SU-DHL-6 (cell line): ENCODE measurements at regions not wholly inside any gene's neighbourhood (a gene's known extent, or its start where the extent isn't known, plus 50 kb on each side); places are given as distances from the start of the nearest gene placed in this dataset.

Experiments used
- H2AFZ ChIP-seq: fragments of 200-600 bp; sonication (generic); 2 replicates; pipeline ENCODE4 v1.6.1; 2014; ENCODE audit warnings: low read depth, mild to moderate bottlenecking, moderate library complexity, mixed read lengths, antibody characterized with exemption, low read length; ENCODE audit not compliant: severe bottlenecking
- H3F3A ChIP-seq: fragments of 200-600 bp; shearing (Covaris generic); 2 replicates; pipeline ENCODE4 v1.6.0; 2016; ENCODE audit warnings: antibody characterized with exemption, mild to moderate bottlenecking; ENCODE audit not compliant: insufficient read depth
- H3K27ac ChIP-seq: fragments of 200-600 bp; sonication (generic); 2 replicates; pipeline ENCODE4 v1.5.1; 2016; ENCODE audit warnings: low read depth, mild to moderate bottlenecking, low read length, moderate library complexity, mixed read lengths
- H3K27me3 ChIP-seq: fragments of 200-600 bp; sonication (generic), shearing (Covaris generic); 2 replicates; pipeline ENCODE4 v1.6.0; 2014; ENCODE audit warnings: mild to moderate bottlenecking, low read length
- H3K36me3 ChIP-seq: fragments of 200-600 bp; sonication (generic); 2 replicates; pipeline ENCODE4 v1.6.1; 2014; ENCODE audit warnings: mild to moderate bottlenecking, low read length, mixed read lengths
- H3K4me2 ChIP-seq: fragments of 300-600, 200-600 bp; shearing (Covaris generic), sonication (generic); 2 replicates; pipeline ENCODE4 v1.6.0; 2014; ENCODE audit warnings: low read length, low read depth, mild to moderate bottlenecking; ENCODE audit not compliant: poor library complexity, severe bottlenecking
- H3K4me3 ChIP-seq: fragments of 200-600 bp; sonication (generic); 2 replicates; pipeline ENCODE4 v1.5.1; 2014; ENCODE audit warnings: antibody characterized with exemption, low read length, mild to moderate bottlenecking, mixed read lengths; ENCODE audit not compliant: insufficient read depth, poor library complexity, severe bottlenecking
- H3K79me2 ChIP-seq: fragments of 200-600 bp; sonication (generic); 2 replicates; pipeline ENCODE4 v1.6.1; 2014; ENCODE audit warnings: mild to moderate bottlenecking, low read length, moderate library complexity; ENCODE audit not compliant: insufficient read depth
- H3K9ac ChIP-seq: fragments of 200-600 bp; sonication (generic); 2 replicates; pipeline ENCODE4 v1.7.0; 2014; ENCODE audit warnings: mild to moderate bottlenecking, low read length
- H3K9me2 ChIP-seq: fragments of 200-600 bp; sonication (generic); replicated peaks from 2 replicates; pipeline ENCODE4 v1.6.1; 2014; ENCODE audit warnings: low read length; ENCODE audit not compliant: insufficient read depth
- H3K9me3 ChIP-seq: fragments of 200-600 bp; sonication (generic); 2 replicates; pipeline ENCODE4 v1.6.1; 2014; ENCODE audit warnings: low read length, mixed read lengths; ENCODE audit not compliant: insufficient read depth
- H4K20me1 ChIP-seq: fragments of 200-600 bp; sonication (generic); 2 replicates; pipeline ENCODE4 v1.6.1; 2014; ENCODE audit warnings: low read depth, mild to moderate bottlenecking, antibody characterized with exemption, low read length, moderate library complexity, mixed read lengths
- CTCF ChIP-seq: fragments of 200-600 bp; sonication (generic); IDR thresholded peaks from one replicate; pipeline ENCODE4 v1.5.1; 2017; ENCODE audit warnings: antibody characterized with exemption, mild to moderate bottlenecking, low read length, moderate library complexity; ENCODE audit not compliant: insufficient read depth, poor library complexity, severe bottlenecking
- EZH2phosphoT487 ChIP-seq: fragments of 200-600 bp; sonication (generic), shearing (Covaris generic); conservative IDR thresholded peaks from 2 replicates; pipeline ENCODE4 v1.6.1; 2018; ENCODE audit warnings: mild to moderate bottlenecking, antibody characterized with exemption, low read length, moderate library complexity, mixed read lengths

GRCh38 chr12:114986849-114987248, 302.9 kb upstream of the TBX3 start:
- no peaks in the 10 kb centered on the region for H3K9me3 ChIP-seq
- TF ChIP-seq EZH2phosphoT487: no peak
- no peak for TF ChIP-seq CTCF
- H3K27me3 ChIP-seq: no peaks in the 10 kb centered on the region
- H3K9me2 ChIP-seq: no peaks in the 10 kb centered on the region; the same call in 1 of the 2 replicates
- H3K79me2 ChIP-seq: no peaks in the 10 kb centered on the region
- no peak overlapping the region for H3K27ac ChIP-seq
- H2AFZ ChIP-seq: no peak overlapping the region
- H4K20me1 ChIP-seq: no peaks in the 10 kb centered on the region
- no peak overlapping the region for H3K9ac ChIP-seq
- no peak overlapping the region for H3K4me2 ChIP-seq
- no peaks in the 10 kb centered on the region for H3K36me3 ChIP-seq
- H3K4me3 ChIP-seq: no peak overlapping the region
- H3F3A ChIP-seq: no peaks in the 10 kb centered on the region

DNA sequence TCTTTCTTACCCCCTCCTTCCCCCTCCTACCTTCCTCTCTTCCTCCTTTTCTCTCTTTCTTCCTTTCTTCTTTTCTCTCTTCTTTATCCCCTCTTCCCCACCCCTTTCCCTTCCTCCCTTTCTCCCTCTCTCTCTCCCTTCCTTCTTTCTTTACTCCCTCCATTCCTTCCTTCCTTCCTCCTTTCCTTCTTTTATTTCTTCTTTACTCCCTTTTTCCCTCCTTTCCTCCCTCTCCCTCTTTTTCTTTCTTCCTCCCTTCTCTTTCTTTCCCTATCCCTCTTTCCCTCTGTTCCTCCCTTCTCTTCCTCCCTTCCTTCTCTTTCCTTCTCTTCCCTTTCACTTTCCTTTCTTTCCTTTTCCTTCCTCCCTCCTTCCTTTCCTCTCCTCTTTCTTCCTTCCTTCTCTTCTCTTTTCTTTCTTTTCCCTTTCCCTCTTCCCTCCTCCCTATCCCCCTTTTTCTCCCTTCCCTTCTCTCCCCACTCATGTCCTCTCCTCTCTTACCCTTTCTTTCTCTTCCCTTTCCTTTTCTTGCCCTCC, 302.3 kb upstream of the TBX3 start:
- no peak overlapping the region for H3K4me3 ChIP-seq
- no peaks in the 10 kb centered on the region for H3K79me2 ChIP-seq
- H4K20me1 ChIP-seq: no peaks in the 10 kb centered on the region
- no peaks in the 10 kb centered on the region for H3K9me3 ChIP-seq
- H3K36me3 ChIP-seq: no peaks in the 10 kb centered on the region
- H3K9ac ChIP-seq: no peak overlapping the region
- no peaks in the 10 kb centered on the region; the same call in 1 of the 2 replicates for H3K9me2 ChIP-seq
- no peak overlapping the region for H3K4me2 ChIP-seq
- TF ChIP-seq CTCF (no peak), EZH2phosphoT487 (no peak)
- no peaks in the 10 kb centered on the region for H3K27me3 ChIP-seq
- no peak overlapping the region for H2AFZ ChIP-seq
- H3K27ac ChIP-seq: no peak overlapping the region
- no peaks in the 10 kb centered on the region for H3F3A ChIP-seq

GRCh38 chr12:114984634-114985061, 300.7 kb upstream of the TBX3 start:
- no peaks in the 10 kb centered on the region for H3F3A ChIP-seq
- no peaks in the 10 kb centered on the region for H3K9me3 ChIP-seq
- H3K9ac ChIP-seq: no peak overlapping the region
- H3K4me3 ChIP-seq: no peak overlapping the region
- no peak overlapping the region for H3K27ac ChIP-seq
- no peak overlapping the region for H3K4me2 ChIP-seq
- no peak overlapping the region for H2AFZ ChIP-seq
- no peaks in the 10 kb centered on the region for H3K79me2 ChIP-seq
- no peaks in the 10 kb centered on the region for H3K27me3 ChIP-seq
- H4K20me1 ChIP-seq: no peaks in the 10 kb centered on the region
- no peaks in the 10 kb centered on the region for H3K36me3 ChIP-seq
- H3K9me2 ChIP-seq: no peaks in the 10 kb centered on the region; the same call in 1 of the 2 replicates
- TF ChIP-seq EZH2phosphoT487: no peak
- no peak for TF ChIP-seq CTCF
